ENCODE measurements at regions not wholly inside any gene's neighbourhood (a gene's known extent, or its start where the extent isn't known, plus 50 kb on each side); places are given as distances from the start of the nearest gene placed in this dataset.

DNA sequence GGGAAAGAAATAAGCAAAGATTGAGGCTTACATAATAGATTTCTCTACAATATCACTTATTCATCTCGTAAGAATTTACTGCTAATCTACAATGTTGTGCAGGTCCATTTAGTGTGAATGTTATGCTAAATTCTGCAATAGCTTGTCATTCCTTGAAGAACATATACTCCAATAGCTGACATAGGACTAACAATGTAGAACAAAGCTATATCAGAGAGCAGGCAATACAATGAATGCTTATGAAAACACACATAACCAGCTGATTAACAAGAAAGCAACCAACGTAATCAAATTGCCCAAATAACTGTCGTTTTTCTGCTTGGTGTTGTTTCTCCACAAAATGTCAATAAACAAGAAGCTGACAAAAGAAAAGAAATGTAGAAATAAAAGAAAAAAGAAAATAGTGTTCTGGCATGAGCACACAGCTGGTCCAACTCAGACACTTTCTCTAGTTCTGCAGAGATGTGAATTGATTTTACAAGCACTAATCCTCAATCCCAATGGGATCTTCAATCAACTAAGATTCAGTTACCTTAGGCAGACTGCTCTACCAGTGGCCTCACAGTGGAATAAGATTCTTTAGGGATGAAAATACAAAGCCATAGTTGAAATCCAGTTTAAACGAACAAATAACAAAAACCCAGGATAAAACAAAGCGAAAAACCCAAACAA, 1024.7 kb upstream of the PIK3C3 start:
- no peak for DNase-seq (ENCODE audit: low read depth in 4 of 4, low spot score in 3 of 4)

DNA sequence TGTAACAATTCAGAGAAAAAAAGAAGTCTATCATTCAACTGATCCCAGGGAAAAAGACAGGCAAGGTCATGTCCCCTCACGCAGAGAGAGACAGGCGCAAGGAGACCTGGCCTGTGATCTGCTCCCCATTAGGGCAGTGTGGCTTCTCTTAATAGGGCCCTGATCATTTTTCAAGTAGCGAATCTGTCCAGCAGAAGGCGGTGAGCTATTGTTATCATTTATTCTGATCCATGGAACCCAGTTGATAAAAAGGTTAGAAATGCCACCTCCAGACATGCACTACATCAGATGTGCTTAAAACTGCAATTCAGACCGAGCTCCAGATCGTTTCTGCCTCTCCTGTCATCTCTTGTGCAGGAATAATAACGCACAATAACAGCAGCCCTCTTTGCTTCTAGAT, 1025.6 kb upstream of the PIK3C3 start:
- no peak for DNase-seq (ENCODE audit: low read depth in 4 of 4, low spot score in 3 of 4)

DNA sequence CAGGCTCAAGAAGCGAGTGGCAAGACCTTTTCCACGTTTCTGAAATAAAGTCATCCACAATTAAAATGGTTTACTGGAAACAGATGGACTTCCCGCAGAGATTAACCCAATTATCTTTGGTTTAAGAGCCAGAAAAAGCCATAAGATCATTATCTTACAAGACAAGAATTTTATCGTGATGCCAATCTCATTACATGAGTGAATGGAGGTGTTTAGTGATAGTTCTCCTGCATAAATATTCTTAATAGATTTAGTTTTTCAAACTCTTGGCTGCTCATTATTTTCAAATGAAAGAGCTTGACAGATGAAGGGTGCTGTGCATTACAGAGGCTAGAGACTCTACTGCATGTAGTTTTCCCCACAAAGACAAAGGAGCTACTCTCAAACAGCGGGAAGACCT, 1028.4 kb upstream of the PIK3C3 start:
- DNase-seq (ENCODE audit: low read depth in 4 of 4, low spot score in 3 of 4): no peak

DNA sequence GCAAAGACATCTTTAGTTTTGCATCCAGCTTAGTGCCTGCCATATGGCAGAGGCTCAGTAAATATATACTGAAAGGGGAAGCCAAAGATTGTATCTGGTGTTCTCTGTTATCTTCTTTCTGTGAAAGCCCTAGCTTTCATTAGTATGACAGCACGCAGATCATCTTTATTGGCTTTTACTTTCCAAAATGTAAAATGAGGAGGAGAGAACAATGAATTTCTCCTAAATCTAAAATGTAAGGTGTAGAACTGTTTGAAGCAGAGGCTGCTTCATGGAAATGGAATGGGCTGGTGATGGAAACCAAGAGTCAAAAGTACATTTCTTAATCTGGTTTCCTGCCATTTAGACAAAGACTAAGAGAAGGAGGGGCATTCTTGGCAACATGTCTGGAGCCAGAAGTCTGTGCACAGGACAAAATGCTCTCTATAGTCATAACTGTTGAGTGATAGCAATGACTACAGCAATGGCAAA, 1029.9 kb upstream of the PIK3C3 start:
- no peak for DNase-seq (ENCODE audit: low read depth in 4 of 4, low spot score in 3 of 4)

DNA sequence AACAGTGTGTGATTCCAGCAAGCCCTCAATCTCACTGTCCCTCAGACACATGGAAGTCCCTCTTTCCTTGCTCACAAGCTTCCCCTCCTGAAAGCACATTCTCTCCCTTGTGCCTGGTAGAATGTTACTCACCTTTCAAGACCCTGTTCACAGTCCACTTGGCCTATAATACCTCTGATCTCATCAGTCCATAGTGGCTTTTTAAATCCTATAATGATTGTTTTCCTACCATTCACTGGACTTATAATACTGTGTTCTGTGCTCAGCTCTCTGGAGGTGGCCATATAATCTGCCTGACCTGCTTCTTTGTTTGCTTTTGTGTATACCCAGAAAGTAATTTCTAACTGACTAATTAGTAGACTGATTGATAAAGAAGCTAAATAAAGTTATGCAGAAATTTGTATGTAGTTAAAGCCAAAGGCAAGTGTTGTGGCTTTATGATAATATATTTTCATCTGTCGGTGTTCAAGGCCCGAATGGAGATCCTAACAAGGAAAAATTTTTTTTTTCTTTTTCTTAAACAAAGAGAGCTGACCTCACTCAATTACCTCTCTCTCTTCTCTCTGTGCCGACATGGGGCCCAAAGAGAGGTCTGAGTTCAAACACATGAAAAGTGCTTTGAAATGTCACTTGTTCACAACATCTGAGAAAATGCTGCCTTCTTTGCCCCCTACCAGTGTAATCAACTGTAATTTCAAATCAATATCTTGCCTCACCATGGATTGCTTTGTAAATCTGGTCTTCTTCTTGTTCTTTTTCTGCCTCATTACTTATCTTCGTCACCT, 1033.0 kb upstream of the PIK3C3 start:
- no peak for DNase-seq (ENCODE audit: low read depth in 4 of 4, low spot score in 3 of 4)

DNA sequence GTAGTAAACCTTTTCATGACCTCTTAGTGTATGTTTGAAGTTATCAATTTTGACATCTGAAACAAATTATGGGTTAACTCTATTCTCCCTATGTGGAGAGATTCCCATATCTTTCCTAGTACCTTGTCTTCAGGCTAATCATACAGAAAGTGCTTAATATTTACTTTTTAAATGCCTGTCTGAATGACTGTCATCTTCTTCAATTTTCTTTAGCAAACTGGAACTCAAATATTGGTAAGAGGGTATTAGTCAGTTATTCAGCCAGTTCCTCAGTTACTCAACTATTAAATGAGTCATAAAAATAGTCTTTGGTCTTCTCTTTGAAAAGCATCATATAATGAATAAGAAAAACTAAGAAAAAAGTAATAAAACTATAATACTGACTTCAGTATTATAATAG, 1038.0 kb upstream of the PIK3C3 start:
- DNase-seq (ENCODE audit: low read depth in 4 of 4, low spot score in 3 of 4): no peak

DNA sequence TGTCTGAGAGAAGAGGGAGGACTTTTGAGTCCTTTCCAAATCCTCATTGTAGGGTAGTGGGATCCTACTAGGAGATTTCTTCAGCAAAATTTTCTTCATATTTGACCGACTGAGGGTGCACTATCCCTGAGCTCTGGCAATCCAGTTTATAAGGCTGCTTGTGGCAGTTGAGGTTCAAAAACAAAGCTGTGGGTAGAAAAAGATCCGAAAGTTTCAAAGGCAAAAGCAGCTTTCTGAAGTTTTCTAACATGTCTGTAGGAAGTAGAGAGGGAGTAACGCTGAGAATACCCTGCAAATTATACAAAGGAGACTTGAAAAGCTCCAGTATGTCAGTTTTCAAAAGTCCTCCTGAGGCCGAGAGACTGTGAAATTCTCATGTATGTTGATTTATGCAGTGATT, 1039.3 kb upstream of the PIK3C3 start:
- DNase-seq (ENCODE audit: low read depth in 4 of 4, low spot score in 3 of 4): no peak

DNA sequence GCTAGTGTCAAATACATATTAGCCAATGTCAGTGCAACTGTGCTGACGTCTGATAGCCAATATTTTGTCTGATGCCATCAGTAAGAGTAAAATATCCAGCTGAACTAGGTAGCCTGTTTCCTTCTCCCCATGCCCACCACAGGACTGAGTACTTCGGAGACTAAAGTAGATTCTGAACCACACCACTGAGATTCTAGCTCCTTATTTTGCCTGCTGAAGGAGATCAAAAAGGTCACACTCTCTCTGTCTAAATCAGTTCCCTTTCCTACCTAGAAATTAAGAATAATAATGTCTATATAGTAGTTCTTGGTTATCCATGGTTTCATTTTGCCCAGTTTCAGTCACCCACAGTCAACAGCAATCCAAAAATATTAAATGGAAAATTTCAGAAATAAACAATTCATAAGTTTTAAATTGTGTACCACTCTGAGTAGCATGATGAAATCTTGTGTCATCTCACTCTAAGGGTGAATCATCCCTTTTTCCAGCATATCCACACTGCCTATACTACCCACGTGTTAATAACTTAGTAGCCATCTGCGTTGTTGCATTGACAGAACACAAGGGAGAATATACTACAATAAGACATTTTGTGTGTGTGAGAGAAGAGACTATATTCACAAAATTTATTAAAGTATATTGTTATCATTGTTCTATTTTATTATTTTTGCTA, 1043.3 kb upstream of the PIK3C3 start:
- DNase-seq (ENCODE audit: low read depth in 4 of 4, low spot score in 3 of 4): no peak

DNA sequence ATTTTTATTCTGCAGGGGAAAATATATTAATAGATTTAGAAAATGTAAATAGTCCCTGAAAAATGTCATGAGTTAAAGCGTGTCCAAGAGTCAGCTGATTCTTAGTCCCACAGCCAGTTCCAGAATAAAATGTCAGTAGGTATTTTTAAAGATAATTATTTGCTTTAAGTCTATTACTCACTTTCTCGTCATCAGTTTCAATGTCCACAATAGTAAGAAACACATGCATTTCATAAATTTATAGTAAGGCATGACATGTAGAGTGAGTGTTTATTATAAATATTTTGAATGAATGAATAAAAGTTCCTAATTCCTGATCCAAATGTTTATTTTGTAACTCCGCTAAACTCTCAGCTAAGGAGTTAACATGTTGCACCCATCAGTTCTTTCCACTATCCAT, 1044.0 kb upstream of the PIK3C3 start:
- no peak for DNase-seq (ENCODE audit: low read depth in 4 of 4, low spot score in 3 of 4)

DNA sequence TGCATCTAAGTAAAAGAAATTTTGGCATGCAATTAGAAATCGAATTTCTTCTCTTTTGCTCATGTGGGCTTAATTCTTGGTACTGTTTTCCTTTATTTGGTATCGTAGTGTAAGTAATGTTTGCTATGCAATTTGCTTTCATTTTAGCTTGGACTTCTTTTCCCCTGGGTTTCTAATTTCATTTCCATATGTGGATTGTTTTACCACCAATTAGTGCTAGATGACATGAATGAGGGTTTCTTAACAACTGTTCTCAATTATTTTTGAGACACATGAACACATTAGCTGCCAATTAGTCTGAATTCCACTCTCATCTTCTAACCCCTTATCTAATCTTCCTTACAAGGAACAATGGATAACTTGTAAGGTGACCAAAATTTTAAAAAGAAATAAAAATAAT, 1047.2 kb upstream of the PIK3C3 start:
- no peak for DNase-seq (ENCODE audit: low read depth in 4 of 4, low spot score in 3 of 4)

DNA sequence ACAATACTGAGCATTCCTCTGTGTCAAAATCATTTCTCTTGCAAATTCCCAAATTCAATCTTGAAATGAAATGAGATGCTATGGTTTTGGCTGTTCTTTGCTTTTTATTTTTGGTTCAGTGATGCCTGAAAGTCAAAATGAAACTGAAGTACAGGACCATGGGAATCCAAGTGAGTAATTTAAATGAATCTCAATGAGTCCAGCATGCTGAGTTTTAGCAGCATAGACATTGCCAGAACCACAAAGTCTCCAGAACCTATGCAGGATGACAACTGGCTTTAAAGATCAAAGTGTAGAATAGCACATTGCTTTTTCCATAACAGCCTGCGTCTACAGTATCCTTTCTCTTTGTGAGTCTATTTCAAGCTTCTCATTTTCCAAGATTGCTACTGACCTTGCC, 1050.7 kb upstream of the PIK3C3 start:
- DNase-seq (ENCODE audit: low read depth in 4 of 4, low spot score in 3 of 4): no peak

DNA sequence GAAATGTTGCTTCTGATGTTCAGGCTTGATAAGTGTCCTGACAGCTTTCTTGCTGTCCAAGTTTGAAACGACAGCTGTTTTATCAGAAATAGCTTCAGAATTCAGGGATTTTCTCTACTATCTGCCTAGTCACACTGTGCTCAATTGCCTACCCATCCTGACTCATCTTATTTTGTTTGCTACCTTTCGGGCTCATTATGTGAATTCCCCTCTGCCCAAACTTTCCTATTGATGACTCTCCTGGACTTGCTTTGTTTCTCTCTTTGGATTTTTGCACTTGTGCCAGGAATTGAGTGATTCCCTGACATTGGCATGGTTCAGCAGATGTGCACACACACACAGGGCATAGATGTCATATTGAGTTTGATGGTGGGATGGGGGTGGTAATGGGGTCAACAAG, 1052.6 kb upstream of the PIK3C3 start:
- no peak for DNase-seq (ENCODE audit: low read depth in 4 of 4, low spot score in 3 of 4)

DNA sequence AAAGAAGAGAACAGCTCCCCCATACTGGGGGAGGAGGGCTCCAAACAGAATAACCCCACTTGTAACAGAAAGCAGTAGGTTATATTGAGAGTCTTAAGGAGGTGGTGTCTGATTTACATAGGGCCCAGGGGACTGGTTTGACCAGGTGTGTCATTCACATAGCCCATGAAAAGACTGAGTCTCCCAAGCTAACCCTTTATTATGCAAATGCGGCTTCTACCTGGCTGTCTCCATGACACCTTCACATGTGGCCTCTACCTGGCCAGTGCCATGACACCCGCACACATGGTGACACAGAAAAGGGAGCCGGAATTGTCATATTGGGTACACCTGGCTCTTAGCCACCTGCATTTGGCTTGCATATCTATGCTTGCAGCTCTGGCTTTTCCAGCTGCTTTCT, 1057.2 kb upstream of the PIK3C3 start:
- no peak for DNase-seq (ENCODE audit: low read depth in 4 of 4, low spot score in 3 of 4)

DNA sequence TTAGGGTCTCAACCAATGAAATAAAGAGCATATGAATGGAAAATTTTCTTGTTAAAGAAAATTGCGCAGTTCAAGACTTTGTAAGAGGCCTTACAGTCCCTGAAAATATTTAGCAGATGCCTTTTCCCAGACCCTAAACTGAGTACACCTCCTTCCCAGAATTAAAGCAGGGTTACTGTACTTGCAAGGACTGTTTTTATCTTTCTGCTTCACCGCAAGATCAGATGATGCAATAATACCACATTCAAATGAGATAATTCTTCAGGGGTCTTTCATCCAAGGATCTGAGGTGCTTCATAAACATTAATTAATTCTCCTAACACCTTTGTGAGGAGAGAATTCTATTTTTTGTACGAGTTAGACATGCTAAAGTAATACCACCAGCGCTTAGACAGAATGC, 1071.8 kb upstream of the PIK3C3 start:
- no peak for DNase-seq (ENCODE audit: low read depth in 4 of 4, low spot score in 3 of 4)

DNA sequence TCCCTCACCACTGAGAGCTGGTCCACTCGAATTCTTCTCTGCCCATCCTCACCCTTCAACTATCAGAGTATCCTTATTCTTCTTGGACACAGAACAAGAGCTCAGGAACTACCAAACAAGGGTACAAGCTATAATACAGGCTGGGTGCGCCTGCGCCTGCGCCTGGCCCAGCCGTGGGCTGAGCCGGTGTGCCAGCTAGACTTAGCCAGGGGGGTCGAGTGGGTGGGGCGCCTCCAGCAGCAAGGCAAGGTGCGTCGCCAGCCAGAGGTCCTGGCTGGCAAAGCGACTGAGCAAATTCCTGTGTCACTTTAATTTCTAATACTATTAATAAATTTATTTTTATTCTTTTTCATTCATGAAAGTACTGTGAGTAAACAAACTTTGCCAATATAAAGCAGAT, 1072.6 kb upstream of the PIK3C3 start:
- no peak for DNase-seq (ENCODE audit: low read depth in 4 of 4, low spot score in 3 of 4)

DNA sequence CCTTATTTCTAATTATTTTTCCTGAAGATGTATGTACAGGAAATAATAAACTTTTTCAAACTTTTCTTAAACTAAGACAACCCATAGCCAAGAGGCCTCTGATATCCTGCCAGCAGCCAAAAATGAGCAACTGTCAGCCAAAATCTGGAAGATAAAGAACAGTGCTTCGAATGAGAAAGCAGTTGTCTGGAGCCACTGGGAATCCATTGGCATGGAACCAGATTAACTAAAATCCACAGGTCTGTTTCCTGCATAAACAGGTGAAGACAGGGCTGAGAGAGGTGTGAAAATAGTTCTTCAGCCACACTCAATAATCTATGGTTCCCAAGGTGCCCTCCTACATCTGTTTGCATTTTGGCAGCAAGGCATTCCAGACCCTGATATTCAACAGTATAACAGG, 1076.7 kb upstream of the PIK3C3 start:
- no peak for DNase-seq (ENCODE audit: low read depth in 4 of 4, low spot score in 3 of 4)

DNA sequence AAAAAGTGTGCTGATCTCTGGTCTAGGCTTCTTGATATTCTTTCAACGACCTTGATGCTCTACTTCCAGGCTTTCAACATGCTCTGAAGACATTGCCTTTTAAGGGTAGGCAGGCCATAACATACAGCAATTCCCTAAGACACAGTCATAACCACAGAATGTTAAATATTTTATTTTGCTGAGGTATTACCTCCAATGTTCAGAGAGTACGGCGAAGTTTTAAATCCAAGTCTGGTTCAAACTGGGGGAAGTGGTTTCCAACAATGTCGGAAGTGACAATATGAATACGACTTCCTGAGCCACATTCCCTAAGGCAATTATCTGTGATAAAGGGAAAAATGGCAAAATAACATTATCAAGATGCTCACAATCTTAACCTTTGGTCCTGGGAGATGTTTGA, 1077.9 kb upstream of the PIK3C3 start:
- DNase-seq (ENCODE audit: low read depth in 4 of 4, low spot score in 3 of 4): no peak

DNA sequence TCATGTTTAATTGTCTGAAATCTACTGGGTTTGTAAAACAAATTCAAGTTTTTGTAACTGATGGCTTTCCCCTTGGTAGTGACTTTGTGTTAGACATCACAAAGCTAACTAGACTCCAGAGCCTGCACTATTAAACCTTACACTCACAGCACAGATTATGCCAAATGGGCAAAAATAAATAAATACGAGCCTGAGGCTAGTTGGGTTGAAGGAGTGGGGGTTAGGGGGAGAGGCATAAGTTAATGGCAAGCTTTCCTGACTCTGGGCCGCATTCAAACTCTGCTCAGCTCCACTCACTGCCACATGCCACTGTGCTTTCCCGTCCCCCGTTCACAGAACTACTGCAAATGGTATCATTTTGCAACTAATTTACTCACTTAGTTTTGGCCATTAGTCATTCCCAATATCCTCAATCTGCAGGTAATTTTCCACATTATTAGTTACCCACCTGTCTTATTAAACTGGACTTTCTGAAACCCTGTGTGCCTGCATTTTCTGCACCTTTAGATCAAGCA, 1079.9 kb upstream of the PIK3C3 start:
- DNase-seq (ENCODE audit: low read depth in 4 of 4, low spot score in 3 of 4): no peak

DNA sequence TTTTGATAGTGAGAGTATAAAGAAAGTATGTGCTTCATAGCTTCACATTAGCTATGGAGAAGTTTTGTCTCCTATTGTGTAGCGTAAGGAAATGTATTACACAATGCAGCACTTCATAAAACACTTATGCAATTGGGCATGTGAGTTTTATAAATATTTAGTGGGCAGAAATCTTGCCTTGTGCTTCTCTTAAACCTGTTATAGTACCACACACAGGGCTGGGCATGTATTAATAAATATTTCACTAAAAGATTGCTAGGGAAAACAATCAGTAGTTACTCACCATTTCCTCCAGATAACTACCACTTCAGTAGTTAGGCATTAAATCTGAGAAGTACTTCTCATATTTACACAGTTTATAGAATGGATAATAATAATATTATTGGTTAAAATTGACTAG, 1080.8 kb upstream of the PIK3C3 start:
- no peak for DNase-seq (ENCODE audit: low read depth in 4 of 4, low spot score in 3 of 4)

DNA sequence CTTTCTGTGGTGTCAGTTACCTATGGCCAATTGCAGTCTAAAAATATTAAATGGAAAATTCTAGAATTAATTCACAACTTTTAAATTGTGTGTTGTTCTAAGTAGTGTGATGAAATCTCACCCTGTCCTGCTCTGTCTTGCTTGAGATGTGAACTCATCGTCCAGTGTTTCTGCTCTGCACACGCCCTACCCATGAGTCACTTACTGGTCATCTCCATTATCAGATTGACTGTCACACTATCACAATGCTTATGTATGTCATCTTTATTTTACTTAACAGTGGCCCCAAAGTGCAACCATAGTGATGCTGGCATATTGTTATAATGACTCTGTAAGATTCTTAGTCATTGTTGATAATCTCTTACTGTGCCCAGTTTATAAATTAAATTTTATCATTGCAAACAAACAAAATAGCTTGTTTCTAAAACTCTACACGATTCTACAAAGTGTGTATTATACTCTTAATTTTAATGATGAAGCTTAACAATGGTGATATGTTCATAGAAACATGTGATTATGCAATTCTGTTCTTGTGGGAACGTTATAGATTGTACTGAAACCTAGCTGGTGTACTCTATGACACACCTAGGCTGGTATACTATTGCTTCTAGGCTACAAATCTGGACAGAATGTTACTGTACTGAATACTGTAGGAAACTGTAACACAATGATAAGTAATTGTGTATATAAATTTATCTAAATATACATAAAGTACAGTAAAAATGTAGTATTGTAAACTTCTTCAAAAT, 1086.8 kb upstream of the PIK3C3 start:
- DNase-seq (ENCODE audit: low read depth in 4 of 4, low spot score in 3 of 4): no peak

DNA sequence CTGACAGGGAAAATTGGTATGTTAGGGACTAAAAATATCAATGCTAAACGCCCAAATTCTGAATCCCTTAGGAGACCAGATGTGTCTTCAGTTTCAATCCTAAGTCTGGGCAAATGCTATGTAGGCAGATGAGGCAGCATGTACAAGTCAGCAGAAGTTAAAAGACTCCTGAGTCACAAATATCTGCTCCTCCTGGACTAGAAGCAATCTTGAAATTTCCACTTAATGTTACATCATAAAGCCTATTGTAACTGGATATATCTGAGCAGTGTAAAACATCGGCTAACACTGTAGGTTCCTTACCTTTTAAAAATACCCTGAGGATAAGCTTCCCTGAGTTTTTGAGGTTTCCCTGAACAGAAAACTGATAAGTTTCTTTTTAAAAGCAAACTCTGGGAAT, 1087.6 kb upstream of the PIK3C3 start:
- no peak for DNase-seq (ENCODE audit: low read depth in 4 of 4, low spot score in 3 of 4)

All from right renal pelvis (tissue), 4 donors.